ENCODE measurements at regions not wholly inside any gene's neighbourhood (a gene's known extent, or its start where the extent isn't known, plus 50 kb on each side); places are given as distances from the start of the nearest gene placed in this dataset.

- Mint-ChIP-seq H3K4me3 (no peak overlapping the region), H3K27ac (no peak overlapping the region), H3K4me1 (peaks cover 10 to 14% of the 10 kb centered on the region in 2 experiments), H3K9me3 (peaks cover 2 to 4% of the 10 kb centered on the region in 2 experiments; a peak in 3 of 5 replicates), H3K27me3 (ENCODE audit: low read depth) (peaks cover 5% of the 10 kb centered on the region; the same call in 1 of the 2 replicates), H3K36me3 (ENCODE audit: insufficient read depth in 1 of 3, low read depth in 3 of 3) (peaks cover 0 to 2% (median 0%) of the 10 kb centered on the region in 3 experiments; a peak in 1 of 7 replicates)
- Histone ChIP-seq H2BK12ac (ENCODE audit: insufficient read length, low read depth, low read length) (no peak overlapping the region), H3K23ac (ENCODE audit: insufficient read length, low read depth, low read length) (no peak overlapping the region), H3K23me2 (ENCODE audit: insufficient read length, low read depth, low read length, poor library complexity, severe bottlenecking) (no peaks in the 10 kb centered on the region), H2AK5ac (ENCODE audit: insufficient read length, low read length) (no peak overlapping the region), H3K27ac (ENCODE audit: insufficient read length, low read depth, low read length) (no peak overlapping the region), H2BK15ac (ENCODE audit: low read depth, low read length) (no peak overlapping the region), H4K8ac (replicated peaks; ENCODE audit: insufficient read length, low read depth, low read length) (no peak overlapping the region), H3K4ac (ENCODE audit: low read depth, low read length) (no peak overlapping the region), H3K14ac (ENCODE audit: insufficient read depth, low read length) (no peak overlapping the region), H3K56ac (ENCODE audit: insufficient read length, low read depth, low read length) (no peak overlapping the region), H3K18ac (ENCODE audit: insufficient read length, low read depth, low read length) (no peak overlapping the region), H3K9me3 (ENCODE audit: control insufficient read depth, low read depth, low read length) (no peaks in the 10 kb centered on the region), H3K4me1 (ENCODE audit: insufficient read depth, low read length) (no peaks in the 10 kb centered on the region), H4K91ac (ENCODE audit: insufficient read length, low read depth, low read length) (no peak overlapping the region), H3K4me2 (ENCODE audit: insufficient read depth, insufficient read length, low read length) (no peak overlapping the region), H4K5ac (ENCODE audit: insufficient read length, low read depth, low read length) (no peak overlapping the region), H3K79me2 (ENCODE audit: insufficient read depth, low read length) (no peaks in the 10 kb centered on the region), H3K79me1 (ENCODE audit: insufficient read depth, low read depth, low read length, poor library complexity, severe bottlenecking) (no peaks in the 10 kb centered on the region), H2AFZ (ENCODE audit: low read length) (no peak overlapping the region), H2BK5ac (ENCODE audit: insufficient read length, low read length) (no peak overlapping the region), H3K27me3 (ENCODE audit: insufficient read depth, low read length) (no peaks in the 10 kb centered on the region), H2BK120ac (ENCODE audit: low read depth, low read length, poor library complexity, severe bottlenecking) (no peak overlapping the region), H3T11ph (ENCODE audit: low read length) (no peak overlapping the region), H2BK20ac (ENCODE audit: low read depth, low read length, poor library complexity, severe bottlenecking) (no peak overlapping the region), H4K20me1 (ENCODE audit: control insufficient read depth, insufficient read depth, insufficient read length) (no peaks in the 10 kb centered on the region), H3K9ac (ENCODE audit: extremely low read depth, insufficient read length, low read length) (no peak overlapping the region)
- no CpG with 5 or more reads among the region's 1 CpG for WGBS (ENCODE audit: extremely low coverage, insufficient read length, low lambda C conversion rate)
- no peak for TF ChIP-seq CTCF (conservative IDR thresholded peaks at IDR 0.05)
- no peak for DNase-seq
These were observed 171.8 kb downstream of the MED10 start for GRCh38 chr5:6206501-6206900.
